DOHH2 (cell line): ENCODE measurements at regions not wholly inside any gene's neighbourhood (a gene's known extent, or its start where the extent isn't known, plus 50 kb on each side); places are given as distances from the start of the nearest gene placed in this dataset.

ENCODE experiments used
- H3F3A ChIP-seq: fragments of 200-600 bp; sonication (generic), shearing (Covaris generic); 2 replicates; pipeline ENCODE4 v1.6.0; 2016; ENCODE audit warnings: antibody characterized with exemption, mild to moderate bottlenecking; ENCODE audit not compliant: control insufficient read depth, insufficient read depth
- H3K27ac ChIP-seq: fragments of 200-600 bp; sonication (generic); 2 replicates; pipeline ENCODE4 v1.5.1; 2014; ENCODE audit warnings: low read depth, mild to moderate bottlenecking, low read length, moderate library complexity
- H3K27me3 ChIP-seq: fragments of 200-600 bp; sonication (generic); 2 replicates; pipeline ENCODE4 v1.6.1; 2014; ENCODE audit warnings: mild to moderate bottlenecking, low read length, mixed read lengths; ENCODE audit not compliant: control insufficient read depth
- H3K36me3 ChIP-seq: fragments of 200-600 bp; sonication (generic); 2 replicates; pipeline ENCODE4 v1.6.1; 2014; ENCODE audit warnings: mild to moderate bottlenecking, low read length, moderate library complexity, mixed read lengths; ENCODE audit not compliant: control insufficient read depth
- H3K4me1 ChIP-seq: fragments of 200-600 bp; sonication (generic); 2 replicates; pipeline ENCODE4 v1.6.1; 2014; ENCODE audit warnings: mild to moderate bottlenecking, low read length, mixed read lengths; ENCODE audit not compliant: control insufficient read depth
- H3K4me2 ChIP-seq: fragments of 200-600 bp; sonication (generic); 2 replicates; pipeline ENCODE4 v1.6.0; 2014; ENCODE audit warnings: mild to moderate bottlenecking, low read length, moderate library complexity
- H3K4me3 ChIP-seq: fragments of 200-600 bp; sonication (generic); 2 replicates; pipeline ENCODE4 v1.5.1; 2014; ENCODE audit warnings: mild to moderate bottlenecking, low read length, mixed read lengths
- H3K79me2 ChIP-seq: fragments of 200-600 bp; sonication (generic); 2 replicates; pipeline ENCODE4 v1.6.1; 2014; ENCODE audit warnings: mild to moderate bottlenecking, low read length, mixed read lengths; ENCODE audit not compliant: control insufficient read depth
- H3K9me2 ChIP-seq: fragments of 200-600 bp; sonication (generic); replicated peaks from 2 replicates; pipeline ENCODE4 v1.6.1; 2014; ENCODE audit warnings: mild to moderate bottlenecking, low read length, mixed read lengths; ENCODE audit not compliant: control insufficient read depth
- H3K9me3 ChIP-seq: fragments of 200-600 bp; sonication (generic); 2 replicates; pipeline ENCODE4 v1.6.1; 2014; ENCODE audit warnings: antibody characterized with exemption, low read length, mixed read lengths; ENCODE audit not compliant: control insufficient read depth, insufficient read depth
- H4K20me1 ChIP-seq: fragments of 200-600 bp; sonication (generic); 2 replicates; pipeline ENCODE4 v1.6.0; 2014; ENCODE audit warnings: low read depth, mild to moderate bottlenecking, antibody characterized with exemption, low read length, moderate library complexity; ENCODE audit not compliant: control insufficient read depth, insufficient read depth
- CTCF ChIP-seq: fragments of 200-600 bp; sonication (generic); IDR thresholded peaks from one replicate; pipeline ENCODE4 v1.5.1; 2014; ENCODE audit warnings: antibody characterized with exemption, mild to moderate bottlenecking, low read depth, low read length; ENCODE audit not compliant: poor library complexity, severe bottlenecking
- EZH2phosphoT487 ChIP-seq: fragments of 200-600 bp; sonication (generic); IDR thresholded peaks from 2 replicates; pipeline ENCODE4 v1.6.1; 2017; ENCODE audit warnings: borderline replicate concordance, mild to moderate bottlenecking, antibody characterized with exemption, low read length, moderate library complexity, mixed read lengths

- H3K79me2 ChIP-seq: no peaks in the 10 kb centered on the region
- no peaks in the 10 kb centered on the region; the same call in 1 of the 2 replicates for H3K27me3 ChIP-seq
- no peak for TF ChIP-seq CTCF
- no peak for TF ChIP-seq EZH2phosphoT487
Measured at GRCh38 chr7:97401398-97401797, 283.9 kb downstream of the SDHAF3 start.

GRCh38 chr7:97405835-97406234 lies 288.3 kb downstream of the SDHAF3 start:
- Histone ChIP-seq H3K79me2 (no peaks in the 10 kb centered on the region), H3K4me3 (no peak overlapping the region), H3K27me3 (no peaks in the 10 kb centered on the region; the same call in 1 of the 2 replicates), H3K9me2 (no peaks in the 10 kb centered on the region), H3K4me1 (no peaks in the 10 kb centered on the region), H3K36me3 (no peaks in the 10 kb centered on the region), H3K27ac (no peak overlapping the region), H3K4me2 (no peak overlapping the region), H4K20me1 (no peaks in the 10 kb centered on the region), H3K9me3 (no peaks in the 10 kb centered on the region), H3F3A (no peaks in the 10 kb centered on the region)
- no peak for TF ChIP-seq EZH2phosphoT487
- TF ChIP-seq CTCF: no peak

More at GRCh38 chr7:97401398-97401797, 283.9 kb downstream of the SDHAF3 start:
- H3K9me2 ChIP-seq: no peaks in the 10 kb centered on the region
- no peak overlapping the region for H3K4me3 ChIP-seq
- H3K27ac ChIP-seq: no peak overlapping the region
- H3K36me3 ChIP-seq: no peaks in the 10 kb centered on the region
- no peaks in the 10 kb centered on the region for H3F3A ChIP-seq
- no peak overlapping the region for H3K4me2 ChIP-seq
- H3K9me3 ChIP-seq: no peaks in the 10 kb centered on the region
- no peaks in the 10 kb centered on the region for H4K20me1 ChIP-seq
- no peaks in the 10 kb centered on the region for H3K4me1 ChIP-seq

GRCh38 chr7:97407106-97407505 lies 289.6 kb downstream of the SDHAF3 start:
- TF ChIP-seq CTCF: no peak
- no peak for TF ChIP-seq EZH2phosphoT487
- H4K20me1 ChIP-seq: no peaks in the 10 kb centered on the region
- no peaks in the 10 kb centered on the region for H3K9me3 ChIP-seq
- no peak overlapping the region for H3K27ac ChIP-seq
- H3K79me2 ChIP-seq: no peaks in the 10 kb centered on the region
- H3K27me3 ChIP-seq: no peaks in the 10 kb centered on the region; the same call in 1 of the 2 replicates
- no peaks in the 10 kb centered on the region for H3F3A ChIP-seq
- H3K36me3 ChIP-seq: no peaks in the 10 kb centered on the region
- H3K4me1 ChIP-seq: no peaks in the 10 kb centered on the region
- no peak overlapping the region for H3K4me3 ChIP-seq
- H3K9me2 ChIP-seq: no peaks in the 10 kb centered on the region
- H3K4me2 ChIP-seq: no peak overlapping the region
